ENCODE measurements at regions not wholly inside any gene's neighbourhood (a gene's known extent, or its start where the extent isn't known, plus 50 kb on each side); places are given as distances from the start of the nearest gene placed in this dataset.

DNA sequence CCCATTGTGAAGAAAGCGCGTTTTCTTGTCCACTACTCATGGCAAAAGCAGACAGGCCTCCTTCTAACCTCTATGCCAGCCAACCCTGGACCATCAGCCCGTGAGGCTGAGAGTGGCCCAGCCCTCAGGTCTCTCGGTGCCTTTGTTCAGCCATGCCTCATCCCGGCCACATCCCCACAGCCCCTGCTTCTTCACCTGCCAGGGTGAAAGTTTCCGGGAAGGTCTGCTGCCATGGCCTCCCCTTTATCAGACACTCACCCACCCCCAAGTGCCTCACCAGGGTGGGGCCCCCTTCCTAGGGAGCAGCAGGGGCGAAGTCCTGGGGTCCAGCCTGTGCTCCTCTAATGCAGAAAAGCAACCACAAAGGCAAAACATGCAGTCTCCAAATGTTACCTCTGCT is 478.4 kb upstream of the SALL3 start:
- TF ChIP-seq ARNTL (CRISPR knock-in tag; IDR thresholded peaks at IDR 0.05; ENCODE audit: borderline replicate concordance, low read depth): no peak
- TF ChIP-seq GLIS3 (CRISPR knock-in tag; IDR thresholded peaks at IDR 0.05): no peak
- no peak for TF ChIP-seq ZNF565 (CRISPR knock-in tag; conservative IDR thresholded peaks at IDR 0.05; ENCODE audit: low read depth)
- no peak for TF ChIP-seq TOX (CRISPR knock-in tag; IDR thresholded peaks at IDR 0.05; ENCODE audit: borderline replicate concordance)
- no peak for TF ChIP-seq RARB (CRISPR knock-in tag; IDR thresholded peaks at IDR 0.05)
- TF ChIP-seq BACH2 (CRISPR knock-in tag; IDR thresholded peaks at IDR 0.05; ENCODE audit: borderline replicate concordance): no peak
- TF ChIP-seq ISL1 (CRISPR knock-in tag; IDR thresholded peaks at IDR 0.05): no peak
- TF ChIP-seq SNAI2 (CRISPR knock-in tag; IDR thresholded peaks at IDR 0.05): no peak
- no peak for TF ChIP-seq ESRRG (CRISPR knock-in tag; IDR thresholded peaks at IDR 0.05)

DNA sequence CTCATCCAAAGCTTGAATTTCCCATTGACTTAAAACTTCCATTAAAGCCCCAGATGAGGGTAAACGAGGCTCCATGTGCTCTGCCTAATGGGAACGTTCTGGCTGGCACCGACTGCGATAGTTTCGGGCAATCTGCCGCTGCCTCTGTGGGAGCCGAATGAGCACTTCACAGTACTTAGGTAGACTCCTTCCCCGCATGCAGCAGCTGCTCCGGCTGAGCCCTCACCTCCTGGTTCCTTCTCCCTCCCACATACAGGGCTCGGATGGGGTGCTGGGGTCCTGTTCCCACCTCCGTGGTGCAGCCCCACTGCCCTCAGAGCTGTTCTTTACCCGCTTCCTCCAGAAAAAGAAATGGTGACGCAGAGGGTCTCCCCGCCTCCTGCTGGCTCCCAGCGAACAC is 476.5 kb upstream of the SALL3 start:
- ATAC-seq: no peak
- TF ChIP-seq, protein P1, sequence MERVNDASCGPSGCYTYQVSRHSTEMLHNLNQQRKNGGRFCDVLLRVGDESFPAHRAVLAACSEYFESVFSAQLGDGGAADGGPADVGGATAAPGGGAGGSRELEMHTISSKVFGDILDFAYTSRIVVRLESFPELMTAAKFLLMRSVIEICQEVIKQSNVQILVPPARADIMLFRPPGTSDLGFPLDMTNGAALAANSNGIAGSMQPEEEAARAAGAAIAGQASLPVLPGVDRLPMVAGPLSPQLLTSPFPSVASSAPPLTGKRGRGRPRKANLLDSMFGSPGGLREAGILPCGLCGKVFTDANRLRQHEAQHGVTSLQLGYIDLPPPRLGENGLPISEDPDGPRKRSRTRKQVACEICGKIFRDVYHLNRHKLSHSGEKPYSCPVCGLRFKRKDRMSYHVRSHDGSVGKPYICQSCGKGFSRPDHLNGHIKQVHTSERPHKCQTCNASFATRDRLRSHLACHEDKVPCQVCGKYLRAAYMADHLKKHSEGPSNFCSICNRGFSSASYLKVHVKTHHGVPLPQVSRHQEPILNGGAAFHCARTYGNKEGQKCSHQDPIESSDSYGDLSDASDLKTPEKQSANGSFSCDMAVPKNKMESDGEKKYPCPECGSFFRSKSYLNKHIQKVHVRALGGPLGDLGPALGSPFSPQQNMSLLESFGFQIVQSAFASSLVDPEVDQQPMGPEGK (CRISPR knock-in tag; IDR thresholded peaks at IDR 0.05; ENCODE audit: borderline replicate concordance): no peak
- TF ChIP-seq GLIS3 (CRISPR knock-in tag; IDR thresholded peaks at IDR 0.05) (no peak), ESRRG (CRISPR knock-in tag; IDR thresholded peaks at IDR 0.05) (no peak), ZNF565 (CRISPR knock-in tag; conservative IDR thresholded peaks at IDR 0.05; ENCODE audit: low read depth) (no peak), OSR1 (CRISPR knock-in tag; IDR thresholded peaks at IDR 0.05) (no peak), ZFP30 (CRISPR knock-in tag; IDR thresholded peaks at IDR 0.05) (no peak), ARNTL (CRISPR knock-in tag; IDR thresholded peaks at IDR 0.05; ENCODE audit: borderline replicate concordance, low read depth) (no peak), PPARA (CRISPR knock-in tag; IDR thresholded peaks at IDR 0.05; ENCODE audit: borderline replicate concordance) (no peak), ZC3H10 (CRISPR knock-in tag; IDR thresholded peaks at IDR 0.05) (no peak), TOX (CRISPR knock-in tag; IDR thresholded peaks at IDR 0.05; ENCODE audit: borderline replicate concordance) (no peak), BACH2 (CRISPR knock-in tag; IDR thresholded peaks at IDR 0.05; ENCODE audit: borderline replicate concordance) (no peak), SNAI2 (CRISPR knock-in tag; IDR thresholded peaks at IDR 0.05) (no peak), RARB (CRISPR knock-in tag; IDR thresholded peaks at IDR 0.05) (no peak), TSHZ2 (CRISPR knock-in tag; IDR thresholded peaks at IDR 0.05) (no peak), ISL1 (CRISPR knock-in tag; IDR thresholded peaks at IDR 0.05) (no peak), TCF4 (CRISPR knock-in tag; IDR thresholded peaks at IDR 0.05; ENCODE audit: borderline replicate concordance) (no peak), ZNF8 (CRISPR knock-in tag; IDR thresholded peaks at IDR 0.05) (no peak)
- TF ChIP-seq, protein P2, sequence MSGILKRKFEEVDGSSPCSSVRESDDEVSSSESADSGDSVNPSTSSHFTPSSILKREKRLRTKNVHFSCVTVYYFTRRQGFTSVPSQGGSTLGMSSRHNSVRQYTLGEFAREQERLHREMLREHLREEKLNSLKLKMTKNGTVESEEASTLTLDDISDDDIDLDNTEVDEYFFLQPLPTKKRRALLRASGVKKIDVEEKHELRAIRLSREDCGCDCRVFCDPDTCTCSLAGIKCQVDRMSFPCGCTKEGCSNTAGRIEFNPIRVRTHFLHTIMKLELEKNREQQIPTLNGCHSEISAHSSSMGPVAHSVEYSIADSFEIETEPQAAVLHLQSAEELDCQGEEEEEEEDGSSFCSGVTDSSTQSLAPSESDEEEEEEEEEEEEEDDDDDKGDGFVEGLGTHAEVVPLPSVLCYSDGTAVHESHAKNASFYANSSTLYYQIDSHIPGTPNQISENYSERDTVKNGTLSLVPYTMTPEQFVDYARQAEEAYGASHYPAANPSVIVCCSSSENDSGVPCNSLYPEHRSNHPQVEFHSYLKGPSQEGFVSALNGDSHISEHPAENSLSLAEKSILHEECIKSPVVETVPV (CRISPR knock-in tag; IDR thresholded peaks at IDR 0.05): no peak
- TF ChIP-seq, protein P3, sequence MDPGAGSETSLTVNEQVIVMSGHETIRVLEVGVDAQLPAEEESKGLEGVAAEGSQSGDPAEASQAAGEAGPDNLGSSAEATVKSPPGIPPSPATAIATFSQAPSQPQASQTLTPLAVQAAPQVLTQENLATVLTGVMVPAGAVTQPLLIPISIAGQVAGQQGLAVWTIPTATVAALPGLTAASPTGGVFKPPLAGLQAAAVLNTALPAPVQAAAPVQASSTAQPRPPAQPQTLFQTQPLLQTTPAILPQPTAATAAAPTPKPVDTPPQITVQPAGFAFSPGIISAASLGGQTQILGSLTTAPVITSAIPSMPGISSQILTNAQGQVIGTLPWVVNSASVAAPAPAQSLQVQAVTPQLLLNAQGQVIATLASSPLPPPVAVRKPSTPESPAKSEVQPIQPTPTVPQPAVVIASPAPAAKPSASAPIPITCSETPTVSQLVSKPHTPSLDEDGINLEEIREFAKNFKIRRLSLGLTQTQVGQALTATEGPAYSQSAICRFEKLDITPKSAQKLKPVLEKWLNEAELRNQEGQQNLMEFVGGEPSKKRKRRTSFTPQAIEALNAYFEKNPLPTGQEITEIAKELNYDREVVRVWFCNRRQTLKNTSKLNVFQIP (CRISPR knock-in tag; IDR thresholded peaks at IDR 0.05; ENCODE audit: borderline replicate concordance, low read depth): no peak

More for the DNA sequence above, 478.4 kb upstream of the SALL3 start:
- no peak for ATAC-seq

GRCh38 chr18:78505851-78506461 is 473.7 kb upstream of the SALL3 start:
- ATAC-seq: no peak
- no peak for TF ChIP-seq ISL1 (CRISPR knock-in tag; IDR thresholded peaks at IDR 0.05)
- TF ChIP-seq ZNF70 (CRISPR knock-in tag; IDR thresholded peaks at IDR 0.05): no peak
- no peak for TF ChIP-seq TSHZ2 (CRISPR knock-in tag; IDR thresholded peaks at IDR 0.05)
- no peak for TF ChIP-seq OSR1 (CRISPR knock-in tag; IDR thresholded peaks at IDR 0.05)
- TF ChIP-seq, protein P2 (CRISPR knock-in tag; IDR thresholded peaks at IDR 0.05): no peak
- no peak for TF ChIP-seq ZFP3 (CRISPR knock-in tag; IDR thresholded peaks at IDR 0.05)
- TF ChIP-seq ZFP30 (CRISPR knock-in tag; IDR thresholded peaks at IDR 0.05): no peak
